Ascending aorta (tissue), 2 donors: ENCODE measurements at regions not wholly inside any gene's neighbourhood (a gene's known extent, or its start where the extent isn't known, plus 50 kb on each side); places are given as distances from the start of the nearest gene placed in this dataset.

Source experiments
- DNase-seq, 2 donors: peaks; one replicate each; pipeline ENCODE4 v3.0.0-alpha.2; 2019; ENCODE audit warnings: low spot score in 2 of 2
- H3K27ac ChIP-seq, 2 donors: fragments of 200-600 bp; sonication (generic); one replicate each; pipeline ENCODE4 v1.5.1; 2016 to 2017; ENCODE audit warnings: mild to moderate bottlenecking in 1 of 2
- H3K27me3 ChIP-seq: fragments of 200-600 bp; sonication (generic); one replicate; pipeline ENCODE4 v1.5.1; 2017
- H3K36me3 ChIP-seq, 2 donors: fragments of 200-600 bp; sonication (generic); one replicate each; pipeline ENCODE4 v1.5.1; 2016
- H3K4me1 ChIP-seq, 2 donors: fragments of 200-600 bp; sonication (generic); one replicate each; pipeline ENCODE4 v1.5.1; 2016 to 2017; ENCODE audit warnings: mild to moderate bottlenecking in 1 of 2
- H3K4me3 ChIP-seq, 2 donors: fragments of 200-600 bp; sonication (generic); one replicate each; pipeline ENCODE4 v1.5.1; 2016 to 2017; ENCODE audit warnings: mild to moderate bottlenecking in 1 of 2
- H3K9me3 ChIP-seq, 2 donors: fragments of 200-600 bp; sonication (generic); one replicate each; pipeline ENCODE4 v1.5.1; 2016
- CTCF ChIP-seq, 3 experiments: fragments of 200-600 bp in 2 of 3; fragments of 450-650 bp in 1 of 3; sonication (generic) in 2 of 3; IDR thresholded peaks; one replicate each; pipeline ENCODE4 v1.5.1; 2016 to 2019; ENCODE audit warnings: antibody characterized with exemption in 3 of 3, mild to moderate bottlenecking in 1 of 3, moderate library complexity in 1 of 3
- intact Hi-C: fragments of 100-400 bp; cut with DNase I; formaldehyde crosslinking; loops from one replicate; pipeline ENCODE4 v1.15.1; 2023

- no peak for TF ChIP-seq CTCF (IDR thresholded peaks at IDR 0.05)
- H3K9me3 ChIP-seq = no peaks in the 10 kb centered on the region
These were observed 488.5 kb downstream of the ANKRD7 start for GRCh38 chr7:118713039-118713438.

DNA sequence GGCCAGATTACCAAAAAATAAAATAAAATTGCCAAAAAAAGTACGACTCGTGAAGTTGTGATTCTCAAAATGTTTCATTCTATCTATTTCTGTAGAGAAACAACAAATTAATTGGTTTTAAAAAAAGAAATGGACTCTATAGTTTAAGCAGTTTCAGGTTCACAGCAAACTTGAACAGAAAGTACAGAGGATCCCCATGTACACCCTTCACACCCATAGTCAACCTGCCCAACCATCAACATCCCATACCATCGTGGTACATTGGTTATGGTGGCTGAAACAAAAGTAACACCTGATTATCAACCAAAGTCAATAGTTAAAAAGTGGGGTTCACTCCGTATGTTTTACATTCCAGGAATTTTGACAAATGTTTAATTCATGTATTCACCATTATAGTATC lies 496.1 kb downstream of the ANKRD7 start:
- H3K4me3 ChIP-seq = no peak overlapping the region
- H3K4me1 ChIP-seq = no peaks in the 10 kb centered on the region
- intact Hi-C loops = no loop called here
- no peaks in the 10 kb centered on the region for H3K27me3 ChIP-seq
- H3K9me3 ChIP-seq = no peaks in the 10 kb centered on the region
- DNase-seq = no peak
- H3K36me3 ChIP-seq = no peaks in the 10 kb centered on the region
- H3K27ac ChIP-seq = no peak overlapping the region
- no peak for TF ChIP-seq CTCF (IDR thresholded peaks at IDR 0.05)

More at GRCh38 chr7:118713039-118713438, 488.5 kb downstream of the ANKRD7 start:
- DNase-seq = no peak
- Histone ChIP-seq H3K4me3 (no peak overlapping the region), H3K27me3 (no peaks in the 10 kb centered on the region), H3K4me1 (no peaks in the 10 kb centered on the region), H3K27ac (no peak overlapping the region), H3K36me3 (no peaks in the 10 kb centered on the region)
- intact Hi-C loops = no loop called here

- H3K4me1 ChIP-seq = no peaks in the 10 kb centered on the region
- H3K9me3 ChIP-seq = no peaks in the 10 kb centered on the region
- DNase-seq = no peak
- H3K36me3 ChIP-seq = no peaks in the 10 kb centered on the region
- H3K4me3 ChIP-seq = no peak overlapping the region
- intact Hi-C loops = loop anchor here (10.0 kb wide), 1 partner anchor 443 kb away; no protein-coding TSS in a partner anchor
- no peak for TF ChIP-seq CTCF (IDR thresholded peaks at IDR 0.05)
- no peak overlapping the region for H3K27ac ChIP-seq
- H3K27me3 ChIP-seq = no peaks in the 10 kb centered on the region
These were observed 507.4 kb downstream of the ANKRD7 start for GRCh38 chr7:118731854-118732253.

GRCh38 chr7:118734541-118734940 lies 510.0 kb downstream of the ANKRD7 start:
- Histone ChIP-seq H3K27me3 (no peaks in the 10 kb centered on the region), H3K9me3 (no peaks in the 10 kb centered on the region), H3K36me3 (no peaks in the 10 kb centered on the region), H3K4me3 (no peak overlapping the region), H3K4me1 (no peaks in the 10 kb centered on the region), H3K27ac (no peak overlapping the region)
- intact Hi-C loops = loop anchor here (10.0 kb wide), 1 partner anchor 440 kb away; no protein-coding TSS in a partner anchor
- DNase-seq = no peak
- no peak for TF ChIP-seq CTCF (IDR thresholded peaks at IDR 0.05)

DNA sequence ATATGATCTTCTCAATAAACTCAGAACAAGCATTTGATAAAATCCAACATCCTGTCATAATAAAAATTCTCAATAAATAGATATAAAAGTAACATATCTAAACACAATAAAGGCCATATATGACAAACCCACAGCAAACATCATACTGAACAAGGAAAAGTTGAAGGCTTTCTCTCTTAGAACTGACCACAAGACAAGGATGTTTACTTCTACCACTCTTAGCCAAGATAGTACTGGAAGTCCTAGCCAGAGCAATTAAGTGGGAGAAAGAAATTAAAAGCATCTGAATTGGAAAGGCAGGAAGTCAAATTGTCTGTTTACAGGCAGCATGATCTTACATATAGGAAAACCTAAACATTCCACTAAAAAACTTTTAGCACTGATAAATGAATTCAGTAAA lies 510.9 kb downstream of the ANKRD7 start:
- TF ChIP-seq CTCF (IDR thresholded peaks at IDR 0.05) = no peak
- Histone ChIP-seq H3K27me3 (no peaks in the 10 kb centered on the region), H3K9me3 (no peaks in the 10 kb centered on the region), H3K4me1 (no peaks in the 10 kb centered on the region), H3K27ac (no peak overlapping the region), H3K36me3 (no peaks in the 10 kb centered on the region), H3K4me3 (no peak overlapping the region)
- no peak for DNase-seq
- intact Hi-C loops = loop anchor here (10.0 kb wide), 1 partner anchor 439 kb away; no protein-coding TSS in a partner anchor

- H3K27me3 ChIP-seq = no peaks in the 10 kb centered on the region
- DNase-seq = no peak
- H3K36me3 ChIP-seq = no peaks in the 10 kb centered on the region
- H3K27ac ChIP-seq = no peak overlapping the region
- H3K9me3 ChIP-seq = no peaks in the 10 kb centered on the region
- H3K4me1 ChIP-seq = no peaks in the 10 kb centered on the region
- TF ChIP-seq CTCF (IDR thresholded peaks at IDR 0.05) = no peak
- intact Hi-C loops = loop anchor here (10.0 kb wide), 1 partner anchor 437 kb away; no protein-coding TSS in a partner anchor
- H3K4me3 ChIP-seq = no peak overlapping the region
These were observed 513.4 kb downstream of the ANKRD7 start for GRCh38 chr7:118737935-118738334.
